ENCODE measurements at regions not wholly inside any gene's neighbourhood (a gene's known extent, or its start where the extent isn't known, plus 50 kb on each side); places are given as distances from the start of the nearest gene placed in this dataset.

GRCh38 chr14:86404989-86405649 is 875.2 kb downstream of the FLRT2 start:
- WGBS, 2 experiments (ENCODE audit: insufficient coverage in 2 of 2) = 66 to 83% methylated on average over 2 to 3 of the region's 3 CpGs
- Histone ChIP-seq H3K4me1 (ENCODE audit: control insufficient read depth, insufficient read depth, low read length, poor library complexity, severe bottlenecking) (no peaks in the 10 kb centered on the region), H3K4me3 (ENCODE audit: extremely low read depth, insufficient read depth, low read length, poor library complexity, severe bottlenecking) (no peak overlapping the region), H3K36me3 (ENCODE audit: control insufficient read depth, insufficient read depth, low read length) (no peaks in the 10 kb centered on the region), H3K9me3 (ENCODE audit: control insufficient read depth, low read length) (no peaks in the 10 kb centered on the region), H3K27ac (ENCODE audit: low read depth, low read length, severe bottlenecking) (no peak overlapping the region)

GRCh38 chr14:86404425-86404824 is 874.5 kb downstream of the FLRT2 start:
- WGBS, 2 experiments (ENCODE audit: insufficient coverage in 2 of 2) = no CpG with 5 or more reads among the region's 2 CpGs

GRCh38 chr14:86402545-86402944 is 872.6 kb downstream of the FLRT2 start:
- WGBS, 2 experiments (ENCODE audit: insufficient coverage in 2 of 2) = no CpG with 5 or more reads among the region's 1 CpG
- H3K4me3 ChIP-seq (ENCODE audit: extremely low read depth, insufficient read depth, low read length, poor library complexity, severe bottlenecking) = no peak overlapping the region
- H3K4me1 ChIP-seq (ENCODE audit: control insufficient read depth, insufficient read depth, low read length, poor library complexity, severe bottlenecking) = no peaks in the 10 kb centered on the region
- H3K36me3 ChIP-seq (ENCODE audit: control insufficient read depth, insufficient read depth, low read length) = no peaks in the 10 kb centered on the region
- no peak overlapping the region for H3K27ac ChIP-seq (ENCODE audit: low read depth, low read length, severe bottlenecking)
- no peaks in the 10 kb centered on the region for H3K9me3 ChIP-seq (ENCODE audit: control insufficient read depth, low read length)

More at GRCh38 chr14:86404425-86404824, 874.5 kb downstream of the FLRT2 start:
- H3K4me3 ChIP-seq (ENCODE audit: extremely low read depth, insufficient read depth, low read length, poor library complexity, severe bottlenecking) = no peak overlapping the region
- no peaks in the 10 kb centered on the region for H3K4me1 ChIP-seq (ENCODE audit: control insufficient read depth, insufficient read depth, low read length, poor library complexity, severe bottlenecking)
- no peaks in the 10 kb centered on the region for H3K36me3 ChIP-seq (ENCODE audit: control insufficient read depth, insufficient read depth, low read length)
- no peak overlapping the region for H3K27ac ChIP-seq (ENCODE audit: low read depth, low read length, severe bottlenecking)
- no peaks in the 10 kb centered on the region for H3K9me3 ChIP-seq (ENCODE audit: control insufficient read depth, low read length)

GRCh38 chr14:86391085-86391484 is 861.1 kb downstream of the FLRT2 start:
- Histone ChIP-seq H3K4me3 (ENCODE audit: extremely low read depth, insufficient read depth, low read length, poor library complexity, severe bottlenecking) (no peak overlapping the region), H3K4me1 (ENCODE audit: control insufficient read depth, insufficient read depth, low read length, poor library complexity, severe bottlenecking) (no peaks in the 10 kb centered on the region), H3K36me3 (ENCODE audit: control insufficient read depth, insufficient read depth, low read length) (no peaks in the 10 kb centered on the region), H3K9me3 (ENCODE audit: control insufficient read depth, low read length) (peaks cover 13% of the 10 kb centered on the region), H3K27ac (ENCODE audit: low read depth, low read length, severe bottlenecking) (no peak overlapping the region)
- 88 to 98% methylated on average over 5 to 6 of the region's 6 CpGs for WGBS, 2 experiments (ENCODE audit: insufficient coverage in 2 of 2)

GRCh38 chr14:86388216-86388615 is 858.3 kb downstream of the FLRT2 start:
- peaks cover 13% of the 10 kb centered on the region for H3K9me3 ChIP-seq (ENCODE audit: control insufficient read depth, low read length)
- 90% methylated on average over 3 of the region's 3 CpGs for WGBS, 2 experiments (ENCODE audit: insufficient coverage in 2 of 2)
- no peaks in the 10 kb centered on the region for H3K4me1 ChIP-seq (ENCODE audit: control insufficient read depth, insufficient read depth, low read length, poor library complexity, severe bottlenecking)
- no peak overlapping the region for H3K4me3 ChIP-seq (ENCODE audit: extremely low read depth, insufficient read depth, low read length, poor library complexity, severe bottlenecking)
- H3K36me3 ChIP-seq (ENCODE audit: control insufficient read depth, insufficient read depth, low read length) = no peaks in the 10 kb centered on the region
- no peak overlapping the region for H3K27ac ChIP-seq (ENCODE audit: low read depth, low read length, severe bottlenecking)

GRCh38 chr14:86373886-86374285 is 843.9 kb downstream of the FLRT2 start:
- Histone ChIP-seq H3K4me1 (ENCODE audit: control insufficient read depth, insufficient read depth, low read length, poor library complexity, severe bottlenecking) (no peaks in the 10 kb centered on the region), H3K36me3 (ENCODE audit: control insufficient read depth, insufficient read depth, low read length) (no peaks in the 10 kb centered on the region), H3K9me3 (ENCODE audit: control insufficient read depth, low read length) (no peaks in the 10 kb centered on the region), H3K4me3 (ENCODE audit: extremely low read depth, insufficient read depth, low read length, poor library complexity, severe bottlenecking) (no peak overlapping the region), H3K27ac (ENCODE audit: low read depth, low read length, severe bottlenecking) (no peak overlapping the region)
- WGBS, 2 experiments (ENCODE audit: insufficient coverage in 2 of 2) = no CpG with 5 or more reads among the region's 1 CpG

- no peaks in the 10 kb centered on the region for H3K4me1 ChIP-seq (ENCODE audit: control insufficient read depth, insufficient read depth, low read length, poor library complexity, severe bottlenecking)
- WGBS, 2 experiments (ENCODE audit: insufficient coverage in 2 of 2) = 88 to 100% methylated on average over 1 of the region's 1 CpG
- no peaks in the 10 kb centered on the region for H3K9me3 ChIP-seq (ENCODE audit: control insufficient read depth, low read length)
- H3K4me3 ChIP-seq (ENCODE audit: extremely low read depth, insufficient read depth, low read length, poor library complexity, severe bottlenecking) = no peak overlapping the region
- no peak overlapping the region for H3K27ac ChIP-seq (ENCODE audit: low read depth, low read length, severe bottlenecking)
- no peaks in the 10 kb centered on the region for H3K36me3 ChIP-seq (ENCODE audit: control insufficient read depth, insufficient read depth, low read length)
Observed at GRCh38 chr14:86372402-86372801, 842.5 kb downstream of the FLRT2 start.

- Histone ChIP-seq H3K27ac (ENCODE audit: low read depth, low read length, severe bottlenecking) (no peak overlapping the region), H3K4me3 (ENCODE audit: extremely low read depth, insufficient read depth, low read length, poor library complexity, severe bottlenecking) (no peak overlapping the region), H3K4me1 (ENCODE audit: control insufficient read depth, insufficient read depth, low read length, poor library complexity, severe bottlenecking) (no peaks in the 10 kb centered on the region), H3K9me3 (ENCODE audit: control insufficient read depth, low read length) (no peaks in the 10 kb centered on the region), H3K36me3 (ENCODE audit: control insufficient read depth, insufficient read depth, low read length) (no peaks in the 10 kb centered on the region)
- 67 to 86% methylated on average over 1 to 3 of the region's 4 CpGs for WGBS, 2 experiments (ENCODE audit: insufficient coverage in 2 of 2)
Observed at GRCh38 chr14:86364634-86365033, 834.7 kb downstream of the FLRT2 start.

GRCh38 chr14:86363576-86363975 is 833.6 kb downstream of the FLRT2 start:
- Histone ChIP-seq H3K4me3 (ENCODE audit: extremely low read depth, insufficient read depth, low read length, poor library complexity, severe bottlenecking) (no peak overlapping the region), H3K27ac (ENCODE audit: low read depth, low read length, severe bottlenecking) (no peak overlapping the region), H3K36me3 (ENCODE audit: control insufficient read depth, insufficient read depth, low read length) (no peaks in the 10 kb centered on the region), H3K4me1 (ENCODE audit: control insufficient read depth, insufficient read depth, low read length, poor library complexity, severe bottlenecking) (no peaks in the 10 kb centered on the region), H3K9me3 (ENCODE audit: control insufficient read depth, low read length) (no peaks in the 10 kb centered on the region)
- 78 to 100% methylated on average over 1 of the region's 1 CpG for WGBS, 2 experiments (ENCODE audit: insufficient coverage in 2 of 2)

- Histone ChIP-seq H3K36me3 (ENCODE audit: control insufficient read depth, insufficient read depth, low read length) (no peaks in the 10 kb centered on the region), H3K4me3 (ENCODE audit: extremely low read depth, insufficient read depth, low read length, poor library complexity, severe bottlenecking) (no peak overlapping the region), H3K9me3 (ENCODE audit: control insufficient read depth, low read length) (no peaks in the 10 kb centered on the region), H3K4me1 (ENCODE audit: control insufficient read depth, insufficient read depth, low read length, poor library complexity, severe bottlenecking) (no peaks in the 10 kb centered on the region), H3K27ac (ENCODE audit: low read depth, low read length, severe bottlenecking) (no peak overlapping the region)
- 100% methylated on average over 3 of the region's 4 CpGs for WGBS, 2 experiments (ENCODE audit: insufficient coverage in 2 of 2)
Observed at GRCh38 chr14:86363047-86363446, 833.1 kb downstream of the FLRT2 start.

GRCh38 chr14:86357876-86358275 is 827.9 kb downstream of the FLRT2 start:
- Histone ChIP-seq H3K9me3 (ENCODE audit: control insufficient read depth, low read length) (no peaks in the 10 kb centered on the region), H3K36me3 (ENCODE audit: control insufficient read depth, insufficient read depth, low read length) (no peaks in the 10 kb centered on the region), H3K4me3 (ENCODE audit: extremely low read depth, insufficient read depth, low read length, poor library complexity, severe bottlenecking) (no peak overlapping the region), H3K27ac (ENCODE audit: low read depth, low read length, severe bottlenecking) (no peak overlapping the region), H3K4me1 (ENCODE audit: control insufficient read depth, insufficient read depth, low read length, poor library complexity, severe bottlenecking) (no peaks in the 10 kb centered on the region)
- 100% methylated on average over 1 of the region's 3 CpGs; no CpG with 5 or more reads in 1 of the 2 experiments for WGBS, 2 experiments (ENCODE audit: insufficient coverage in 2 of 2)
